SH-SY5Y (cell line): ENCODE measurements at regions not wholly inside any gene's neighbourhood (a gene's known extent, or its start where the extent isn't known, plus 50 kb on each side); places are given as distances from the start of the nearest gene placed in this dataset.

Source experiments
- GATA2 ChIP-seq: IDR thresholded peaks from 2 replicates; pipeline ENCODE4 v1.6.1; 2011; ENCODE audit warnings: mild to moderate bottlenecking, low read depth, low read length
- GATA3 ChIP-seq: IDR thresholded peaks from 2 replicates; pipeline ENCODE4 v1.6.1; 2011; ENCODE audit warnings: low read depth, mild to moderate bottlenecking, low read length, moderate library complexity

- no peak for TF ChIP-seq GATA3
- no peak for TF ChIP-seq GATA2
These were observed 73.4 kb upstream of the KCNMA1 start for GRCh38 chr10:77710759-77711682.
